SK-N-MC (cell line): ENCODE measurements at regions not wholly inside any gene's neighbourhood (a gene's known extent, or its start where the extent isn't known, plus 50 kb on each side); places are given as distances from the start of the nearest gene placed in this dataset.

Experiments used
- EZH2 ChIP-seq: fragments of 200-600 bp; sonication (generic); IDR thresholded peaks from one replicate; pipeline ENCODE4 v1.6.1; 2017; ENCODE audit warnings: antibody characterized with exemption
- POLR2AphosphoS5 ChIP-seq: IDR thresholded peaks from 2 replicates; pipeline ENCODE4 v1.6.1; 2012; ENCODE audit warnings: mild to moderate bottlenecking, low read depth, low read length, borderline replicate concordance

DNA sequence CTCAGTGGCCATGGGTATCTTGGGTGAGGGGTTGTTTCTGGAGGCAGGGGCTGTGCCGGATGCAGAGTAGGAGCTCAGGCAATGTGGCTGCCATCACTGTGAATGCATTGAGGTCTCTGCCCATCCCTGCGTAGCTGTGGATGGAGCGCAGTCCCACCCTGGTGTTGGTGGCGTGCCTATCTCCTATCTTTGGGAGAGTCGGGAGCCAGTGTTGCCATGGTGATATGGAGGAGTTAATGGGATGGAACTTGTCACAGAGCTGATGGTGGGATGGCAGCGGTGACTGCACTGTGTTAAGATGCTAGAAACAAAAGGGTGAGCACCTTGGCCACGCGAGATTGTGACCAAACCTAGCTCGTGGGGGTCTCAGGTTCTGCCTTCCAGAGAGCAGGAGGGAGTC is 197.3 kb downstream of the MELK start:
- TF ChIP-seq POLR2AphosphoS5, result no peak
- no peak for TF ChIP-seq EZH2
